PC-3 (cell line): ENCODE measurements at regions not wholly inside any gene's neighbourhood (a gene's known extent, or its start where the extent isn't known, plus 50 kb on each side); places are given as distances from the start of the nearest gene placed in this dataset.

Experiments used
- ATAC-seq: fragments of 200-7000 bp; cut with Tn5 transposase; 2 replicates; pipeline ENCODE4 v1.9.1; 2020; ENCODE audit warnings: mild to moderate bottlenecking, moderate library complexity
- BruUV-seq: library from RNA; stranded (reverse); fragments of 400-500 nt; replicated peaks from 2 replicates; lab custom pipeline; 2021; lab: Mats Ljungman, UMichigan
- CTCF ChIA-PET: fragments of 300-600 bp; sonication (Branson Sonifier 250); formaldehyde crosslinking; loops from one replicate; lab custom pipeline; 2022; ENCODE audit warnings: antibody characterized with exemption; lab: Charles Lee
- POLR2A ChIA-PET: fragments of 300-600 bp; sonication (Branson Sonifier 250); formaldehyde crosslinking; loops from one replicate; lab custom pipeline; 2022; ENCODE audit warnings: antibody characterized with exemption; ENCODE audit not compliant: unreplicated experiment; lab: Charles Lee
- DNase-seq: peaks from one replicate; pipeline ENCODE4 v3.0.0-alpha.2; 2015
- H2AFZ ChIP-seq: fragments of 300-600 bp; sonication (generic); 2 replicates; pipeline ENCODE4 v1.6.0; 2016; ENCODE audit warnings: antibody characterized with exemption, low read length
- H3F3A ChIP-seq: fragments of 300-600 bp; sonication (generic); one replicate; pipeline ENCODE4 v1.6.0; 2017; ENCODE audit warnings: antibody characterized with exemption, low read length, control low read depth, mild to moderate bottlenecking; ENCODE audit not compliant: unreplicated experiment
- H3K27ac ChIP-seq: fragments of 300-600 bp; sonication (generic); 2 replicates; pipeline ENCODE4 v1.5.1; 2016; ENCODE audit warnings: mild to moderate bottlenecking, low read length
- H3K27me3 ChIP-seq: fragments of 300-600 bp; sonication (generic); 2 replicates; pipeline ENCODE4 v1.6.1; 2016; ENCODE audit warnings: low read length, mixed read lengths
- H3K36me3 ChIP-seq: fragments of 300-600 bp; sonication (generic); 2 replicates; pipeline ENCODE4 v1.6.1; 2016; ENCODE audit warnings: low read depth, mixed run types, low read length, mixed read lengths
- H3K4me1 ChIP-seq: fragments of 300-600 bp; sonication (generic); 2 replicates; pipeline ENCODE4 v1.5.1; 2016; ENCODE audit warnings: low read length; ENCODE audit not compliant: insufficient read depth
- H3K4me2 ChIP-seq: fragments of 300-600 bp; sonication (generic); 2 replicates; pipeline ENCODE4 v1.6.0; 2016; ENCODE audit warnings: low read length
- H3K4me3 ChIP-seq: fragments of 300-600 bp; sonication (generic); 2 replicates; pipeline ENCODE4 v1.5.1; 2016; ENCODE audit warnings: mild to moderate bottlenecking, low read length, mixed read lengths
- H3K79me2 ChIP-seq: fragments of 300-600 bp; sonication (generic); 2 replicates; pipeline ENCODE4 v1.6.1; 2017; ENCODE audit warnings: low read length, mixed read lengths
- H3K9ac ChIP-seq: fragments of 300-600 bp; sonication (generic); 2 replicates; pipeline ENCODE4 v1.6.0; 2016; ENCODE audit warnings: mild to moderate bottlenecking, low read length
- H3K9me2 ChIP-seq: fragments of 300-600 bp; sonication (generic); replicated peaks from 2 replicates; pipeline ENCODE4 v1.6.1; 2016; ENCODE audit warnings: mixed run types, low read length, mixed read lengths
- H3K9me3 ChIP-seq: fragments of 300-600 bp; sonication (generic); 2 replicates; pipeline ENCODE4 v1.6.1; 2016; ENCODE audit warnings: low read length, mixed read lengths
- H4K20me1 ChIP-seq: fragments of 300-600 bp; sonication (generic); 2 replicates; pipeline ENCODE4 v1.6.1; 2016; ENCODE audit warnings: low read length, mixed read lengths
- EZH2 ChIP-seq: fragments of 300-600 bp; sonication (generic); IDR thresholded peaks from one replicate; pipeline ENCODE4 v1.6.1; 2017; ENCODE audit warnings: antibody characterized with exemption, mild to moderate bottlenecking, low read length; ENCODE audit not compliant: unreplicated experiment
- EZH2phosphoT487 ChIP-seq: fragments of 300-600 bp; sonication (generic); IDR thresholded peaks from 2 replicates; pipeline ENCODE4 v1.6.1; 2018; ENCODE audit warnings: mild to moderate bottlenecking, antibody characterized with exemption, low read length, borderline replicate concordance
- intact Hi-C: fragments of 100-400 bp; cut with micrococcal nuclease; formaldehyde crosslinking; loops from 2 replicates; pipeline ENCODE4 v1.9.0; 2023
- TF ChIP-seq, protein P1 (sequence below): fragments of 300-600 bp; sonication (generic); conservative IDR thresholded peaks from 2 replicates; pipeline ENCODE4 v1.5.1; 2017; ENCODE audit warnings: antibody characterized with exemption, low read depth, mild to moderate bottlenecking, low read length

DNA sequence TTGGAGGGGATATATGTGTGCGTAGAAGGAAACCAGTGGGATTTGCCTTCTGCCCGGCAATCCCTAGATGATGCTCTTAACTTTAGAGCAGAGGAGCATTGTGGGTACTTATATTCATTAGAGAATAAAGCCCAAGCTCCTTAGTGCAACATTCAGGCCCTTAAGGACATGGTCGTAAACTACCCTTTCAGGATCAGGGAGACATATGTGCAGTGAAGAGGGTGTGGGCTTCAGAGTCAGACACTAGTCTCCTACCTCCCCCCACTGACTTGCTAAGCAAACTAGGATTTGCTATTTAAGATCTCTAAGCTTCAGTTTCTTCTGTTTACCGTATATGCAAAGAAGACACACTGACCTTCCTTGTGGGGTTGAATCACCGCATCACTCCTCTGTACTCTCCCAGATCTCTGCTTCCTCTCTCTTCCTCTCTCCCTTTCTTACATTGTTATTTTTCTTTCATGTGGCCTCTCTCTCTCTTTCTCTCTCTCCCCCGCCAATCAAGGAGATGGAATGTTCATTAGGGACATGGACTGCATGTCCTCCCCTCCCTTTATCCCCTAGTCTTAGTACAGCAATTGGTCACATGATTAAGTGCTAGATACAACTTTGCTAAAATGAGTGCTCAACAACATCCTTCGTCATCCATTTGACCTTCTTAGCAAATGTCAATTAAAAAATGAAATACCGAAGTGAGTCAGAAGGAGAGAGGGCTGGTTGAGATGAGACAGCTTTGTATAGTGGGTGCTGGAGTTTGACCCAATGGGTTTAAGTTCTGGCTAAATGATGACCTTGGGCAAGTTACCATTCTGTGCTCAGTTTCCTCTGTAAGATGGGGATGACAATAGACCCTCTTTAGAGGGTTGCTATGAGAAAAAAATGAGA lies 91.7 kb downstream of the TMX1 start:
- Histone ChIP-seq H3K27me3 (no peaks in the 10 kb centered on the region), H3K79me2 (no peaks in the 10 kb centered on the region), H3K4me1 (peaks cover 15% of the 10 kb centered on the region), H3K9me2 (no peaks in the 10 kb centered on the region), H3K4me2 (no peak overlapping the region), H2AFZ (no peak overlapping the region), H3F3A (no peaks in the 10 kb centered on the region), H3K36me3 (no peaks in the 10 kb centered on the region), H3K4me3 (no peak overlapping the region), H3K9me3 (no peaks in the 10 kb centered on the region), H3K27ac (no peak overlapping the region), H4K20me1 (no peaks in the 10 kb centered on the region), H3K9ac (no peak overlapping the region)
- no peak for DNase-seq
- ATAC-seq: no peak
- no peak for TF ChIP-seq EZH2
- TF ChIP-seq, protein P1, sequence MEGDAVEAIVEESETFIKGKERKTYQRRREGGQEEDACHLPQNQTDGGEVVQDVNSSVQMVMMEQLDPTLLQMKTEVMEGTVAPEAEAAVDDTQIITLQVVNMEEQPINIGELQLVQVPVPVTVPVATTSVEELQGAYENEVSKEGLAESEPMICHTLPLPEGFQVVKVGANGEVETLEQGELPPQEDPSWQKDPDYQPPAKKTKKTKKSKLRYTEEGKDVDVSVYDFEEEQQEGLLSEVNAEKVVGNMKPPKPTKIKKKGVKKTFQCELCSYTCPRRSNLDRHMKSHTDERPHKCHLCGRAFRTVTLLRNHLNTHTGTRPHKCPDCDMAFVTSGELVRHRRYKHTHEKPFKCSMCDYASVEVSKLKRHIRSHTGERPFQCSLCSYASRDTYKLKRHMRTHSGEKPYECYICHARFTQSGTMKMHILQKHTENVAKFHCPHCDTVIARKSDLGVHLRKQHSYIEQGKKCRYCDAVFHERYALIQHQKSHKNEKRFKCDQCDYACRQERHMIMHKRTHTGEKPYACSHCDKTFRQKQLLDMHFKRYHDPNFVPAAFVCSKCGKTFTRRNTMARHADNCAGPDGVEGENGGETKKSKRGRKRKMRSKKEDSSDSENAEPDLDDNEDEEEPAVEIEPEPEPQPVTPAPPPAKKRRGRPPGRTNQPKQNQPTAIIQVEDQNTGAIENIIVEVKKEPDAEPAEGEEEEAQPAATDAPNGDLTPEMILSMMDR: no peak
- no peak for TF ChIP-seq EZH2phosphoT487
- BruUV-seq: no TSS peak
- intact Hi-C loops: no loop called here
- CTCF ChIA-PET: interaction anchor here (0.6 kb wide), 1 partner anchor 568 kb away, joined by 4 read pairs; no protein-coding TSS in a partner anchor
- POLR2A ChIA-PET: no interaction called here

DNA sequence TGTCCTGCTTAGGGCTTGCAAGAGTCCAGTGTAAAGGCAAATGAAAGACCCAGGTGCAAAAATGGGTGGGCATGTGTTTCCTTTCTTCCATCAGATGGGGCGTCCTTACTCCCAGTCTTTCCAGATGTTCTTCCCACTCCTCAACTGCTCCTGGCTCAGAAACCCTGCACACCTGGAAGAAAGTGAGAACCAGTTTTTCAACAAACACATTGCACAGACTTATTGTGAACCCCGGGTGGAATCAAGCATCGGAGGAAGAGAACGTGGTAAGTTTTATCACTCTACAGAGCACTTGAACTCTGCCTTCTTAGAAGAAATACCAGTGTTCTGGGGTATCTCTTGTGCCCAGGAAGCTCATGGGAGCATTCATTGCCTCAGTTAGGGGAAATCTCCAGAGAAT lies 93.3 kb downstream of the TMX1 start:
- POLR2A ChIA-PET: no interaction called here
- TF ChIP-seq EZH2 (no peak), EZH2phosphoT487 (no peak)
- TF ChIP-seq, protein P1: no peak
- Histone ChIP-seq H3K36me3 (no peaks in the 10 kb centered on the region), H3K9ac (no peak overlapping the region), H3K79me2 (no peaks in the 10 kb centered on the region), H3K4me2 (no peak overlapping the region), H3K9me2 (no peaks in the 10 kb centered on the region), H3K4me3 (no peak overlapping the region), H3K27ac (no peak overlapping the region), H3K27me3 (no peaks in the 10 kb centered on the region), H4K20me1 (no peaks in the 10 kb centered on the region), H2AFZ (no peak overlapping the region), H3F3A (no peaks in the 10 kb centered on the region), H3K9me3 (no peaks in the 10 kb centered on the region), H3K4me1 (peaks cover 6% of the 10 kb centered on the region)
- DNase-seq: no peak
- CTCF ChIA-PET: no interaction called here
- intact Hi-C loops: no loop called here
- no peak for ATAC-seq
- BruUV-seq: no TSS peak

DNA sequence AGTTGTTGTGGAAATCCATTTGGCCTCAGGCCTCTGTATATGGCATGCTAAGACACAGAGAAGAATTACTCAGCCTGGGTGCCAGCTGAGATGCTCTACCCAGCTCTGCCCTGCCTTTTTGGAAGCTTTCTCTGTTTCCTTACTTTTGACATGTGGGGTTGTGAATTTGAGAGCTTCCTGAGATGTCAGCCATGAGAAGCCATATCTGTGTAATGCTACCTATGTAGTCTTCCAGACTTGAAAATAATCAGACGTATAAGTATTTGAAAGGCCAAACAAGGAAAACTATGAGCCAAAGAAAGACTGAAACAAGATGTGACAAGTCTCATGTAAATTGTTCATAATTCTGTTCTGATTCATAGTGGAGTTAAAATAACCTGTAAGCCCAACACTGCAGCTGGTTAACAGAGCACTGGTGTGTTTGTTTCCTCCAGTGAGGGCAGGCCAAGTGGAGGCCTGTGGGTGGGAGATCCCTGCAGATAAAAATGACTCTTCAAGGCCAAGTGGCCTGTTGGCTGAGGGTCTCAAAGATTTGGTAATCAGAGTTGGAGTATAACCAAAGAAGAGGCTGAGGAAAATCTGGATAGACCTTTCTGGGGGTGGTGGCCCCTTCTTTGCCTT lies 94.0 kb downstream of the TMX1 start:
- Histone ChIP-seq H3K79me2 (no peaks in the 10 kb centered on the region), H3F3A (no peaks in the 10 kb centered on the region), H3K27ac (no peak overlapping the region), H3K27me3 (no peaks in the 10 kb centered on the region), H3K4me1 (no peaks in the 10 kb centered on the region), H3K4me3 (no peak overlapping the region), H3K9me2 (no peaks in the 10 kb centered on the region), H3K36me3 (no peaks in the 10 kb centered on the region), H3K9ac (no peak overlapping the region), H3K4me2 (no peak overlapping the region), H4K20me1 (no peaks in the 10 kb centered on the region), H2AFZ (no peak overlapping the region), H3K9me3 (no peaks in the 10 kb centered on the region)
- ChIA-PET POLR2A (no interaction called here), CTCF (no interaction called here)
- intact Hi-C loops: no loop called here
- DNase-seq (no peak), ATAC-seq (no peak)
- no TSS peak for BruUV-seq
- TF ChIP-seq EZH2phosphoT487 (no peak), EZH2 (no peak)
- TF ChIP-seq, protein P1: no peak
